GM21717 (cell line): ENCODE measurements at regions not wholly inside any gene's neighbourhood (a gene's known extent, or its start where the extent isn't known, plus 50 kb on each side); places are given as distances from the start of the nearest gene placed in this dataset.
"Not testable (repeated sequence)": the region's sequence is repeated elsewhere in the genome, so short reads cannot be mapped to it uniquely, and the experiment has no call there.

Experiments
- ATAC-seq: cut with Tn5 transposase; IDR thresholded peaks from one replicate; pipeline ENCODE4 v1.9.1; 2021; ENCODE audit warnings: mild to moderate bottlenecking, moderate library complexity; ENCODE audit not compliant: unreplicated experiment

GRCh38 chr3:151557068-151557840, 96.4 kb upstream of the IGSF10 start:
- no peak for ATAC-seq

- ATAC-seq, result no peak
Measured at GRCh38 chr3:151556596-151556995, 95.7 kb upstream of the IGSF10 start.

GRCh38 chr3:151555523-151555922, 94.7 kb upstream of the IGSF10 start:
- no peak for ATAC-seq

- no peak for ATAC-seq
Measured at GRCh38 chr3:151553888-151554287, 93.0 kb upstream of the IGSF10 start.

- no peak for ATAC-seq
Measured at GRCh38 chr3:151552589-151552988, 91.7 kb upstream of the IGSF10 start.

GRCh38 chr3:151550642-151551041, 89.8 kb upstream of the IGSF10 start:
- ATAC-seq, result no peak

- ATAC-seq, result no peak
Measured at GRCh38 chr3:151550025-151550618, 89.3 kb upstream of the IGSF10 start.

GRCh38 chr3:151548195-151548594, 87.3 kb upstream of the IGSF10 start:
- no peak for ATAC-seq

DNA sequence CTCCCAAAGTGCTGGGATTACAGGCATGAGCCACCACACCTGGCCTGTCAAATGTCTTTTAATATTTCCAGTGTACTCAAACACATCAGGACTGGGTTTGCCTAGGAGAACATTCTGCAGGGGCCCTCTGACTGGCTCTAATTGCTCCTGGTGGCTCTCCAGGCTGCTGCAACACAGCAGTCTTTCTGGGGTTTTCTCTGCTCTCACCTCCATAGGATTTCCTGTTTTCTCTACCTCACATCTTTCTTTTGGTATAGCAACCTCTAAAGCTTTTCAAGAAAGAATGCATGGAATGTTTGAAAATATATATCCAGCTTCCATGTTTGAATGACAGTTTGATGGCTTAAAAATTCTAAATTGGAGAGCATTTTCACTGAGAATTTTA, 83.3 kb upstream of the IGSF10 start:
- no peak for ATAC-seq

DNA sequence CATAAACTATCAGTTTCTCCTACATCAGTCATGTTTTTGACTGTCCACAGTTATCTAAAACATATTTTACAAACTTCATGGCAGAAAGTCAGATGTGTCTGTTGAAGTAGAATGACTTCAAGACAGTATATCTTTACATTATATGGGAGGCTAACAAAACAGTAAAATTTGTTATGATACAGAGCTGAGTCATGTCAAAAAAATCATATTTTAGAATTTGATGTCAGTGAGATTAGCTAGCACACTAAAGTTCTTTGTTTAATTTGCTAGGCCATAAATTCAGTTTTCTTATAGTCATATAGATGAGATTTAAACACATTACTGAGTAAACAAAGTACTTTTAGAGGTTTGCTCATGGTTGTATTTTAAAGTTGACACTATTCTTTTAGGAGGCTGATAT, 80.3 kb upstream of the IGSF10 start:
- no peak for ATAC-seq

GRCh38 chr3:151539599-151539998, 78.7 kb upstream of the IGSF10 start:
- ATAC-seq, result no peak

GRCh38 chr3:151538456-151539393, 77.9 kb upstream of the IGSF10 start:
- ATAC-seq, result no peak

GRCh38 chr3:151537726-151538125, 76.9 kb upstream of the IGSF10 start:
- no peak for ATAC-seq

GRCh38 chr3:151526757-151527156, 65.9 kb upstream of the IGSF10 start:
- ATAC-seq, result no peak

GRCh38 chr3:151520105-151520504, 59.2 kb upstream of the IGSF10 start:
- no peak for ATAC-seq

- ATAC-seq, result not testable (repeated sequence)
Measured at GRCh38 chr3:151511433-151511832, 50.6 kb upstream of the IGSF10 start.
